ENCODE measurements at regions not wholly inside any gene's neighbourhood (a gene's known extent, or its start where the extent isn't known, plus 50 kb on each side); places are given as distances from the start of the nearest gene placed in this dataset.

DNA sequence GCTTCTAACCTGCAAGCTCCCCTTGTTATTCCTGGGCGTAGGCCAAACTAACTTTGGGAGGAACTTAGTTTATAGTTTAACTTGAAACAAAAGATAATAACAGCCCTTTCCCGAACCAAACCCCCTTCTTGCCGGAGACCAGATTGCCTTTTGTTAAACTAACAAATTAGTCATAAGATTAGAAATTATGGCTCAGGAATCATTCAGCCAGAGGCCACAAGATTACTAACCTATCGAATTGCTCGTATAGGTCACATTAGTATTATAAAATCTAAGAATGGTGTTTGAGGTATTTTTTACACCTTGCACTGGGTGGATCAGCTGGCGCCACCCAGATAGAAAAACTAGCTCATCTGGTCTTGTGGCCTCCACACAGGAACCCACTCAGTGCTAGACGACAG, 65.3 kb upstream of the RAP2B start:
- TF ChIP-seq, protein P1, sequence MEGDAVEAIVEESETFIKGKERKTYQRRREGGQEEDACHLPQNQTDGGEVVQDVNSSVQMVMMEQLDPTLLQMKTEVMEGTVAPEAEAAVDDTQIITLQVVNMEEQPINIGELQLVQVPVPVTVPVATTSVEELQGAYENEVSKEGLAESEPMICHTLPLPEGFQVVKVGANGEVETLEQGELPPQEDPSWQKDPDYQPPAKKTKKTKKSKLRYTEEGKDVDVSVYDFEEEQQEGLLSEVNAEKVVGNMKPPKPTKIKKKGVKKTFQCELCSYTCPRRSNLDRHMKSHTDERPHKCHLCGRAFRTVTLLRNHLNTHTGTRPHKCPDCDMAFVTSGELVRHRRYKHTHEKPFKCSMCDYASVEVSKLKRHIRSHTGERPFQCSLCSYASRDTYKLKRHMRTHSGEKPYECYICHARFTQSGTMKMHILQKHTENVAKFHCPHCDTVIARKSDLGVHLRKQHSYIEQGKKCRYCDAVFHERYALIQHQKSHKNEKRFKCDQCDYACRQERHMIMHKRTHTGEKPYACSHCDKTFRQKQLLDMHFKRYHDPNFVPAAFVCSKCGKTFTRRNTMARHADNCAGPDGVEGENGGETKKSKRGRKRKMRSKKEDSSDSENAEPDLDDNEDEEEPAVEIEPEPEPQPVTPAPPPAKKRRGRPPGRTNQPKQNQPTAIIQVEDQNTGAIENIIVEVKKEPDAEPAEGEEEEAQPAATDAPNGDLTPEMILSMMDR (optimal IDR thresholded peaks at IDR 0.05 in 1 of 3, IDR thresholded peaks at IDR 0.05 in 1 of 3, conservative IDR thresholded peaks at IDR 0.05 in 1 of 3; ENCODE audit: extremely low read depth in 1 of 3, insufficient read depth in 2 of 3, low read length in 3 of 3) = no peak
- TF ChIP-seq EZH2 (IDR thresholded peaks at IDR 0.05; ENCODE audit: low read length) = no peak
